ENCODE measurements at regions not wholly inside any gene's neighbourhood (a gene's known extent, or its start where the extent isn't known, plus 50 kb on each side); places are given as distances from the start of the nearest gene placed in this dataset.

DNA sequence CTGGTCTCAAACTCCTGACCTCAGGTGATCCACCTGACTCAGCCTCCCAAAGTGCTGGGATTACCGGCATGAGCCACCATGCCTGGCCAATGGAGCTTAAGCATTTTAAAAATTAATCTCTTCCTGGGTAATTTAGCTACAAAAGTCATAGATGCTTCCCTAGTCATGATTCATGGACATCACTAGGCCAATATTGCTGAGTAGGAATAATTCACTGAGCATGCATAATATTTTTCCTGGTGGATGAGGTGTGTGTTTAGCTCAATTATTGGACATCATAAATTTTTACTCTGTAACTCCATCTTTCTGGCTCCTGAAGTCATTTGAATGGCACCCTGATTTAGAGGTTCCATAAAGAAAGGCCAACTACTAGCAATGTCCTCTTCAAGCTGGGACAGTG lies 512.9 kb upstream of the AGTR1 start:
- ChIA-PET POLR2A (ENCODE audit: partially characterized antibody) (no interaction called here), CTCF (ENCODE audit: partially characterized antibody) (no interaction called here)
- Histone ChIP-seq H3K9me3 (ENCODE audit: control insufficient read depth in 1 of 2, low read length in 2 of 2) (no peaks in the 10 kb centered on the region), H3K27me3 (ENCODE audit: insufficient read depth, low read length) (no peaks in the 10 kb centered on the region), H3K36me3 (ENCODE audit: insufficient read depth, low read length) (no peaks in the 10 kb centered on the region), H3K27ac (ENCODE audit: low read depth, low read length) (no peak overlapping the region), H3K4me3 (ENCODE audit: low read length in 2 of 2) (no peak overlapping the region), H3K4me1 (ENCODE audit: insufficient read depth, low read length) (no peaks in the 10 kb centered on the region)
- intact Hi-C loops (cut with micrococcal nuclease), result no loop called here
- H3K4me3 Mint-ChIP-seq, result no peak overlapping the region
- no peaks in the 10 kb centered on the region for H3K4me1 Mint-ChIP-seq
- DNase-seq, result no peak
- no peak overlapping the region for H3K27ac Mint-ChIP-seq
- no peaks in the 10 kb centered on the region for H3K36me3 Mint-ChIP-seq
- peaks cover 0 to 4% (median 2%) of the 10 kb centered on the region in 8 donors for H3K9me3 Mint-ChIP-seq
- no peaks in the 10 kb centered on the region for H3K27me3 Mint-ChIP-seq

GRCh38 chr3:148186881-148187280 lies 510.8 kb upstream of the AGTR1 start:
- ChIA-PET CTCF (ENCODE audit: partially characterized antibody) (no interaction called here), POLR2A (ENCODE audit: partially characterized antibody) (no interaction called here)
- H3K4me3 Mint-ChIP-seq, result no peak overlapping the region
- H3K4me1 ChIP-seq (ENCODE audit: insufficient read depth, low read length), result no peaks in the 10 kb centered on the region
- peaks cover 0 to 4% (median 0%) of the 10 kb centered on the region in 8 donors for H3K9me3 Mint-ChIP-seq
- H3K4me3 ChIP-seq (ENCODE audit: low read length in 2 of 2), result no peak overlapping the region
- H3K27ac ChIP-seq (ENCODE audit: low read depth, low read length), result no peak overlapping the region
- no peaks in the 10 kb centered on the region for H3K27me3 ChIP-seq (ENCODE audit: insufficient read depth, low read length)
- H3K27me3 Mint-ChIP-seq, result no peaks in the 10 kb centered on the region
- intact Hi-C loops (cut with micrococcal nuclease), result no loop called here
- H3K27ac Mint-ChIP-seq, result no peak overlapping the region
- DNase-seq, result no peak
- H3K4me1 Mint-ChIP-seq, result no peaks in the 10 kb centered on the region
- no peaks in the 10 kb centered on the region for H3K36me3 ChIP-seq (ENCODE audit: insufficient read depth, low read length)
- no peaks in the 10 kb centered on the region for H3K36me3 Mint-ChIP-seq
- no peaks in the 10 kb centered on the region for H3K9me3 ChIP-seq (ENCODE audit: control insufficient read depth in 1 of 2, low read length in 2 of 2)

- H3K4me3 Mint-ChIP-seq, result no peak overlapping the region
- H3K27ac Mint-ChIP-seq, result no peak overlapping the region
- no peak for DNase-seq
- peaks cover 0 to 4% (median 0%) of the 10 kb centered on the region in 8 donors for H3K9me3 Mint-ChIP-seq
- intact Hi-C loops (cut with micrococcal nuclease), result no loop called here
- H3K4me1 ChIP-seq (ENCODE audit: insufficient read depth, low read length), result no peaks in the 10 kb centered on the region
- POLR2A ChIA-PET (ENCODE audit: partially characterized antibody), result no interaction called here
- H3K9me3 ChIP-seq (ENCODE audit: control insufficient read depth in 1 of 2, low read length in 2 of 2), result no peaks in the 10 kb centered on the region
- no peak overlapping the region for H3K27ac ChIP-seq (ENCODE audit: low read depth, low read length)
- H3K27me3 Mint-ChIP-seq, result no peaks in the 10 kb centered on the region
- no peaks in the 10 kb centered on the region for H3K36me3 ChIP-seq (ENCODE audit: insufficient read depth, low read length)
- no peaks in the 10 kb centered on the region for H3K4me1 Mint-ChIP-seq
- CTCF ChIA-PET (ENCODE audit: partially characterized antibody), result no interaction called here
- H3K4me3 ChIP-seq (ENCODE audit: low read length in 2 of 2), result no peak overlapping the region
- H3K27me3 ChIP-seq (ENCODE audit: insufficient read depth, low read length), result no peaks in the 10 kb centered on the region
- no peaks in the 10 kb centered on the region for H3K36me3 Mint-ChIP-seq
Observed at GRCh38 chr3:148187296-148187695, 510.4 kb upstream of the AGTR1 start.

- ChIA-PET CTCF (ENCODE audit: partially characterized antibody) (no interaction called here), POLR2A (ENCODE audit: partially characterized antibody) (no interaction called here)
- Mint-ChIP-seq H3K4me3 (no peak overlapping the region), H3K9me3 (peaks cover 0 to 4% (median 0%) of the 10 kb centered on the region in 8 donors), H3K27ac (no peak overlapping the region), H3K36me3 (no peaks in the 10 kb centered on the region), H3K27me3 (no peaks in the 10 kb centered on the region), H3K4me1 (no peaks in the 10 kb centered on the region)
- Histone ChIP-seq H3K4me3 (ENCODE audit: low read length in 2 of 2) (no peak overlapping the region), H3K36me3 (ENCODE audit: insufficient read depth, low read length) (no peaks in the 10 kb centered on the region), H3K27me3 (ENCODE audit: insufficient read depth, low read length) (no peaks in the 10 kb centered on the region), H3K27ac (ENCODE audit: low read depth, low read length) (no peak overlapping the region), H3K4me1 (ENCODE audit: insufficient read depth, low read length) (no peaks in the 10 kb centered on the region), H3K9me3 (ENCODE audit: control insufficient read depth in 1 of 2, low read length in 2 of 2) (no peaks in the 10 kb centered on the region)
- intact Hi-C loops (cut with micrococcal nuclease), result no loop called here
- DNase-seq, result no peak
Observed at GRCh38 chr3:148190441-148190990, 507.2 kb upstream of the AGTR1 start.

GRCh38 chr3:148191966-148192365 lies 505.7 kb upstream of the AGTR1 start:
- ChIA-PET POLR2A (ENCODE audit: partially characterized antibody) (no interaction called here), CTCF (ENCODE audit: partially characterized antibody) (no interaction called here)
- Mint-ChIP-seq H3K4me1 (no peaks in the 10 kb centered on the region), H3K4me3 (no peak overlapping the region), H3K9me3 (peaks cover 0 to 7% (median 2%) of the 10 kb centered on the region in 8 donors), H3K27me3 (no peaks in the 10 kb centered on the region), H3K36me3 (no peaks in the 10 kb centered on the region), H3K27ac (no peak overlapping the region)
- Histone ChIP-seq H3K9me3 (ENCODE audit: control insufficient read depth in 1 of 2, low read length in 2 of 2) (no peaks in the 10 kb centered on the region), H3K27ac (ENCODE audit: low read depth, low read length) (no peak overlapping the region), H3K4me1 (ENCODE audit: insufficient read depth, low read length) (no peaks in the 10 kb centered on the region), H3K27me3 (ENCODE audit: insufficient read depth, low read length) (no peaks in the 10 kb centered on the region), H3K4me3 (ENCODE audit: low read length in 2 of 2) (no peak overlapping the region), H3K36me3 (ENCODE audit: insufficient read depth, low read length) (no peaks in the 10 kb centered on the region)
- intact Hi-C loops (cut with micrococcal nuclease), result no loop called here
- DNase-seq, result no peak

DNA sequence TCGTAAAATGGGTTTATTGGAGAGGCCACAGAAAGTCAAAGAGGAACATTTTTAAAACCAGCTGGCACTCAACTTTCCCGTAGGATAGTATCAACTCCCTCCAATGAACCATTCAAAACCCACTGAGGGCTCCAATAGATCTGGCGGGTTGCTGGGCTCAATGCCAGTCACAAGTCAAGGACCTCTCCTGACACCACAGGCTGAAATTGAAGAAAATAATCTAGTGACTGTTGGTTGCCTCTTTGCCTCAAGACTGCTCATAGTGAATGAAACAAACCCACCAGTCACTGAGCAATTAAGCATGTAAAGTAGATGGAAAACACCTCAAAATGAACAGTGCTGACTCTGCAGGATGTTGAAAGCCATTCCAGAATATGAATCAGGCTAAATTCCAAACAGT lies 500.6 kb upstream of the AGTR1 start:
- no peak for DNase-seq
- H3K4me1 ChIP-seq (ENCODE audit: insufficient read depth, low read length), result no peaks in the 10 kb centered on the region
- H3K9me3 ChIP-seq (ENCODE audit: control insufficient read depth in 1 of 2, low read length in 2 of 2), result no peaks in the 10 kb centered on the region
- intact Hi-C loops (cut with micrococcal nuclease), result no loop called here
- Mint-ChIP-seq H3K4me3 (no peak overlapping the region), H3K27me3 (no peaks in the 10 kb centered on the region), H3K9me3 (peaks cover 0 to 13% (median 8%) of the 10 kb centered on the region in 8 donors), H3K4me1 (no peaks in the 10 kb centered on the region), H3K36me3 (no peaks in the 10 kb centered on the region), H3K27ac (no peak overlapping the region)
- no peak overlapping the region for H3K4me3 ChIP-seq (ENCODE audit: low read length in 2 of 2)
- no peaks in the 10 kb centered on the region for H3K27me3 ChIP-seq (ENCODE audit: insufficient read depth, low read length)
- ChIA-PET CTCF (ENCODE audit: partially characterized antibody) (no interaction called here), POLR2A (ENCODE audit: partially characterized antibody) (no interaction called here)
- H3K36me3 ChIP-seq (ENCODE audit: insufficient read depth, low read length), result no peaks in the 10 kb centered on the region
- H3K27ac ChIP-seq (ENCODE audit: low read depth, low read length), result no peak overlapping the region

- ChIA-PET CTCF (ENCODE audit: partially characterized antibody) (no interaction called here), POLR2A (ENCODE audit: partially characterized antibody) (no interaction called here)
- no peaks in the 10 kb centered on the region for H3K9me3 ChIP-seq (ENCODE audit: control insufficient read depth in 1 of 2, low read length in 2 of 2)
- no peaks in the 10 kb centered on the region for H3K36me3 ChIP-seq (ENCODE audit: insufficient read depth, low read length)
- H3K4me3 Mint-ChIP-seq, result no peak overlapping the region
- H3K9me3 Mint-ChIP-seq, result peaks cover 0 to 16% (median 7%) of the 10 kb centered on the region in 8 donors
- no peak overlapping the region for H3K27ac ChIP-seq (ENCODE audit: low read depth, low read length)
- no peaks in the 10 kb centered on the region for H3K36me3 Mint-ChIP-seq
- no peaks in the 10 kb centered on the region for H3K4me1 Mint-ChIP-seq
- no peaks in the 10 kb centered on the region for H3K27me3 ChIP-seq (ENCODE audit: insufficient read depth, low read length)
- no peak for DNase-seq
- H3K27me3 Mint-ChIP-seq, result no peaks in the 10 kb centered on the region
- H3K27ac Mint-ChIP-seq, result no peak overlapping the region
- no peak overlapping the region for H3K4me3 ChIP-seq (ENCODE audit: low read length in 2 of 2)
- intact Hi-C loops (cut with micrococcal nuclease), result no loop called here
- H3K4me1 ChIP-seq (ENCODE audit: insufficient read depth, low read length), result no peaks in the 10 kb centered on the region
Observed at GRCh38 chr3:148202386-148202785, 495.3 kb upstream of the AGTR1 start.
